SK-N-SH treated with all-trans-retinoic acid at 6 μM for 48 hours (cell line): ENCODE measurements at regions not wholly inside any gene's neighbourhood (a gene's known extent, or its start where the extent isn't known, plus 50 kb on each side); places are given as distances from the start of the nearest gene placed in this dataset.

Experiments
- ARNTL ChIP-seq: fragments of 450-650 bp; formaldehyde crosslinking; IDR thresholded peaks from 2 replicates; pipeline ENCODE4 v1.5.0; 2020; ENCODE audit warnings: low read depth, mild to moderate bottlenecking, moderate library complexity, borderline replicate concordance
- CREB5 ChIP-seq: fragments of 250-450 bp; sonication (Bioruptor Pico); IDR thresholded peaks from 2 replicates; pipeline ENCODE4 v1.5.1; 2020; ENCODE audit warnings: low read depth, mild to moderate bottlenecking, moderate library complexity
- ISL1 ChIP-seq: fragments of 250-450 bp; sonication (Bioruptor Pico); IDR thresholded peaks from 2 replicates; pipeline ENCODE4 v2.1.2; 2022; ENCODE audit warnings: mild to moderate bottlenecking, moderate library complexity
- OSR1 ChIP-seq: fragments of 250-450 bp; sonication (Bioruptor Pico); IDR thresholded peaks from 2 replicates; pipeline ENCODE4 v1.8.0; 2022; ENCODE audit warnings: moderate library complexity, mild to moderate bottlenecking, inconsistent platforms
- PATZ1 ChIP-seq: fragments of 250-450 bp; sonication (Bioruptor Pico); IDR thresholded peaks from 2 replicates; pipeline ENCODE4 v1.8.0; 2020; ENCODE audit warnings: mild to moderate bottlenecking, moderate library complexity, borderline replicate concordance
- RARB ChIP-seq: fragments of 250-450 bp; sonication (Bioruptor Pico); IDR thresholded peaks from 2 replicates; pipeline ENCODE4 v1.8.0; 2021; ENCODE audit warnings: mild to moderate bottlenecking, moderate library complexity
- SNAI2 ChIP-seq: fragments of 250-450 bp; sonication (Bioruptor Pico); IDR thresholded peaks from 2 replicates; pipeline ENCODE4 v1.5.0; 2020; ENCODE audit warnings: mild to moderate bottlenecking, moderate library complexity
- ZFP3 ChIP-seq: fragments of 250-450 bp; sonication (Bioruptor Pico); IDR thresholded peaks from 2 replicates; pipeline ENCODE4 v1.5.0; 2020; ENCODE audit warnings: mild to moderate bottlenecking, moderate library complexity
- ZFP30 ChIP-seq: fragments of 450-650 bp; formaldehyde crosslinking; IDR thresholded peaks from 2 replicates; pipeline ENCODE4 v1.5.0; 2022; ENCODE audit warnings: mild to moderate bottlenecking, moderate library complexity
- ZNF565 ChIP-seq: fragments of 450-650 bp; formaldehyde crosslinking; conservative IDR thresholded peaks from 2 replicates; pipeline ENCODE4 v1.5.0; 2020; ENCODE audit warnings: low read depth, mild to moderate bottlenecking, moderate library complexity
- ZNF70 ChIP-seq: fragments of 450-650 bp; formaldehyde crosslinking; IDR thresholded peaks from 2 replicates; pipeline ENCODE4 v1.5.0; 2020; ENCODE audit warnings: mild to moderate bottlenecking, moderate library complexity
- ZNF8 ChIP-seq: fragments of 450-650 bp; formaldehyde crosslinking; IDR thresholded peaks from 2 replicates; pipeline ENCODE4 v1.5.0; 2020; ENCODE audit warnings: mild to moderate bottlenecking, moderate library complexity
- TF ChIP-seq, protein P1 (sequence below): fragments of 250-450 bp; sonication (Bioruptor Pico); IDR thresholded peaks from 2 replicates; pipeline ENCODE4 v1.8.0; 2021; ENCODE audit warnings: low read depth, mild to moderate bottlenecking, moderate library complexity, borderline replicate concordance

GRCh38 chr2:220743203-220743602 lies 828.9 kb downstream of the EPHA4 start:
- TF ChIP-seq ZNF8 (CRISPR knock-in tag) (no peak), ZFP3 (CRISPR knock-in tag) (no peak), RARB (CRISPR knock-in tag) (no peak), ZNF70 (no peak), SNAI2 (no peak), ARNTL (CRISPR knock-in tag) (no peak), CREB5 (CRISPR knock-in tag) (no peak), ISL1 (CRISPR knock-in tag) (no peak), OSR1 (CRISPR knock-in tag) (no peak), PATZ1 (CRISPR knock-in tag) (no peak), ZNF565 (no peak), ZFP30 (CRISPR knock-in tag) (no peak)
- TF ChIP-seq, protein P1, sequence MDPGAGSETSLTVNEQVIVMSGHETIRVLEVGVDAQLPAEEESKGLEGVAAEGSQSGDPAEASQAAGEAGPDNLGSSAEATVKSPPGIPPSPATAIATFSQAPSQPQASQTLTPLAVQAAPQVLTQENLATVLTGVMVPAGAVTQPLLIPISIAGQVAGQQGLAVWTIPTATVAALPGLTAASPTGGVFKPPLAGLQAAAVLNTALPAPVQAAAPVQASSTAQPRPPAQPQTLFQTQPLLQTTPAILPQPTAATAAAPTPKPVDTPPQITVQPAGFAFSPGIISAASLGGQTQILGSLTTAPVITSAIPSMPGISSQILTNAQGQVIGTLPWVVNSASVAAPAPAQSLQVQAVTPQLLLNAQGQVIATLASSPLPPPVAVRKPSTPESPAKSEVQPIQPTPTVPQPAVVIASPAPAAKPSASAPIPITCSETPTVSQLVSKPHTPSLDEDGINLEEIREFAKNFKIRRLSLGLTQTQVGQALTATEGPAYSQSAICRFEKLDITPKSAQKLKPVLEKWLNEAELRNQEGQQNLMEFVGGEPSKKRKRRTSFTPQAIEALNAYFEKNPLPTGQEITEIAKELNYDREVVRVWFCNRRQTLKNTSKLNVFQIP (CRISPR knock-in tag) = no peak
